LNCaP clone FGC (cell line): ENCODE measurements at regions not wholly inside any gene's neighbourhood (a gene's known extent, or its start where the extent isn't known, plus 50 kb on each side); places are given as distances from the start of the nearest gene placed in this dataset.
"Not testable (repeated sequence)": the region's sequence is repeated elsewhere in the genome, so short reads cannot be mapped to it uniquely, and the experiment has no call there.

Experiments
- DNase-seq: peaks from one replicate; pipeline ENCODE4 v3.0.0-alpha.2; 2011; ENCODE audit warnings: low read depth
- H3K4me3 ChIP-seq: 2 replicates; pipeline ENCODE4 v1.5.1; 2011; ENCODE audit warnings: mild to moderate bottlenecking, low read depth, low read length, control low read depth
- CTCF ChIP-seq: IDR thresholded peaks from 2 replicates; pipeline ENCODE4 v1.5.1; 2012; ENCODE audit warnings: mild to moderate bottlenecking; ENCODE audit not compliant: control insufficient read depth, insufficient read depth; ENCODE audit errors: extremely low read depth

GRCh38 chr1:79161077-79161476, 154.5 kb upstream of the ADGRL4 start:
- DNase-seq: no peak
- no peak for TF ChIP-seq CTCF
- H3K4me3 ChIP-seq: no peak overlapping the region

GRCh38 chr1:79155991-79156390, 149.5 kb upstream of the ADGRL4 start:
- H3K4me3 ChIP-seq: no peak overlapping the region
- no peak for DNase-seq
- TF ChIP-seq CTCF: no peak

GRCh38 chr1:79151006-79151796, 144.7 kb upstream of the ADGRL4 start:
- TF ChIP-seq CTCF: no peak
- no peak overlapping the region for H3K4me3 ChIP-seq
- DNase-seq: peak; percentile 52

GRCh38 chr1:79150576-79150975, 144.0 kb upstream of the ADGRL4 start:
- H3K4me3 ChIP-seq: no peak overlapping the region
- no peak for DNase-seq
- TF ChIP-seq CTCF: no peak

GRCh38 chr1:79138227-79138626, 131.7 kb upstream of the ADGRL4 start:
- DNase-seq: not testable (repeated sequence)

GRCh38 chr1:79133774-79134364, 127.3 kb upstream of the ADGRL4 start:
- TF ChIP-seq CTCF: no peak
- no peak overlapping the region for H3K4me3 ChIP-seq
- no peak for DNase-seq

More at GRCh38 chr1:79138227-79138626, 131.7 kb upstream of the ADGRL4 start:
- not testable (repeated sequence) for H3K4me3 ChIP-seq

GRCh38 chr1:79131626-79132025, 125.1 kb upstream of the ADGRL4 start:
- no peak for TF ChIP-seq CTCF
- no peak for DNase-seq
- no peak overlapping the region for H3K4me3 ChIP-seq
